ENCODE measurements at regions not wholly inside any gene's neighbourhood (a gene's known extent, or its start where the extent isn't known, plus 50 kb on each side); places are given as distances from the start of the nearest gene placed in this dataset.

GRCh38 chr11:127624306-127624856, 623.8 kb upstream of the KIRREL3 start:
- peak in 20 of 58 donors; percentile 3 to 59 (median 22) for DNase-seq

- DNase-seq, result no peak
Observed at GRCh38 chr11:127622686-127623085, 622.1 kb upstream of the KIRREL3 start.

GRCh38 chr11:127620671-127621070, 620.1 kb upstream of the KIRREL3 start:
- no peak for DNase-seq

- DNase-seq, result no peak
Observed at GRCh38 chr11:127619946-127620345, 619.4 kb upstream of the KIRREL3 start.

- DNase-seq, result no peak
Observed at GRCh38 chr11:127618721-127619120, 618.2 kb upstream of the KIRREL3 start.

GRCh38 chr11:127616158-127616557, 615.6 kb upstream of the KIRREL3 start:
- no peak for DNase-seq

- no peak for DNase-seq
Observed at GRCh38 chr11:127612607-127613006, 612.0 kb upstream of the KIRREL3 start.

- DNase-seq, result no peak
Observed at GRCh38 chr11:127609025-127609773, 608.6 kb upstream of the KIRREL3 start.

GRCh38 chr11:127607487-127608085, 607.0 kb upstream of the KIRREL3 start:
- no peak for DNase-seq

GRCh38 chr11:127601578-127601977, 601.0 kb upstream of the KIRREL3 start:
- DNase-seq, result peak in 1 of 58 donors; percentile 2

GRCh38 chr11:127600674-127601073, 600.1 kb upstream of the KIRREL3 start:
- no peak for DNase-seq

GRCh38 chr11:127598476-127598875, 597.9 kb upstream of the KIRREL3 start:
- no peak for DNase-seq

GRCh38 chr11:127596433-127596832, 595.9 kb upstream of the KIRREL3 start:
- DNase-seq, result no peak

- no peak for DNase-seq
Observed at GRCh38 chr11:127592371-127592770, 591.8 kb upstream of the KIRREL3 start.

- no peak for DNase-seq
Observed at GRCh38 chr11:127590314-127590713, 589.7 kb upstream of the KIRREL3 start.

GRCh38 chr11:127588431-127588830, 587.9 kb upstream of the KIRREL3 start:
- no peak for DNase-seq

GRCh38 chr11:127587511-127587910, 586.9 kb upstream of the KIRREL3 start:
- DNase-seq, result no peak

GRCh38 chr11:127576210-127576609, 575.6 kb upstream of the KIRREL3 start:
- no peak for DNase-seq

- DNase-seq, result peak in 7 of 58 donors; percentile 0 to 30 (median 7)
Observed at GRCh38 chr11:127574478-127574877, 573.9 kb upstream of the KIRREL3 start.

GRCh38 chr11:127568891-127569290, 568.3 kb upstream of the KIRREL3 start:
- no peak for DNase-seq

GRCh38 chr11:127567237-127567932, 566.8 kb upstream of the KIRREL3 start:
- no peak for DNase-seq

- DNase-seq, result no peak
Observed at GRCh38 chr11:127564810-127565209, 564.2 kb upstream of the KIRREL3 start.
